HG03432 (cell line): ENCODE measurements at regions not wholly inside any gene's neighbourhood (a gene's known extent, or its start where the extent isn't known, plus 50 kb on each side); places are given as distances from the start of the nearest gene placed in this dataset.

Source experiments
- ATAC-seq: cut with Tn5 transposase; IDR thresholded peaks from one replicate; pipeline ENCODE4 v1.9.1; 2021; ENCODE audit warnings: mild to moderate bottlenecking, moderate library complexity; ENCODE audit not compliant: unreplicated experiment

DNA sequence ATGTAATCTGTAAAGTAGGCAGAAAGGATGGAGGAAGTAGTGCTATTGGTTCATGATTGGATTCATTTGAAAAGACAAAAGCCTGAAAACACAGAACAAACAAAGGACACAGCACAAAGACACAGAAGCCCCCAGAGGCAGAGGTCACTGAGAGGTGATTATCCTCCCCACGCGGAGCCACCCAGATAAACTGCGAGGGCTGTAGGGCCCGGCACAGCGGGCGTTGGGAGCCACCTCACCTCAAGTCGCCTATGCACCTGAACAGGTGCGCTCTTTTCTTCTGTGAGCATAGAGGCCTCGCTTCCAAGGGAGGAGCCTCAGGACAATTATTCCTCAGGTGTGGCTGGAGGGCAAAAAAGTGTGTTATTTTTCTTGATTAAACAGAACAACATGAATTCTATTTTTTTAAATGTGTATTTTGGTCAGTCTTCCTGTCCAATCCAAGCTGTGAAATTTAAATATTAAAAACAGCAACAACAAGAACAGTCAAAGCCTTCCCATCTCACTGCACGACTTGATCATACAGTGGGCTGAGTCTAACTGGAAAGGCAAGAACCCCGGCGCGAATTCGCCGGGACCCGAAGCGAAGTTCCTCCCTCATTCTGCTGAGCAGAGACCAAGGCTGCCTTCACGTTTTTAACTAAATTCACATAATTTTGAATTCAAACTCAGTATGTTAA lies 205.3 kb downstream of the THBS2 start:
- ATAC-seq = no peak

DNA sequence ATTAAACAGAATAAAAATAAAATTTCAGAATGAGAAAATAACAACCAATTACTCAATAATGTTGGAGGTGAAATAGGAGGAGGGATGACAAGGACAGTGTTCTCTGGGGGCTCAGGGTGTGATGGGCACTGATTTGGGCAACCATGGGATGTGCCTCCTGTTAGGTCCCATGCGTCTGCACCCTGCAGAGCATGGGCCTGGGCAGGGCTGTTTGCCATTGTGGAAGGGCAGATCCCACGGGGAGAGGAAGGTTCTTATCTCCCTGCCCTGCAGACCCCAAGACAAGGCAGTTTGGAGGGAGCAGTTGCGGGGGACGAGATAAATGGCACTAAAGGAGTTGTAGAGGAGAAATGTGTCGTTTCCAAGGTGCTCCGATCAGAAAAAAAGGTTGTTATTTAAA lies 206.3 kb downstream of the THBS2 start:
- ATAC-seq = no peak

DNA sequence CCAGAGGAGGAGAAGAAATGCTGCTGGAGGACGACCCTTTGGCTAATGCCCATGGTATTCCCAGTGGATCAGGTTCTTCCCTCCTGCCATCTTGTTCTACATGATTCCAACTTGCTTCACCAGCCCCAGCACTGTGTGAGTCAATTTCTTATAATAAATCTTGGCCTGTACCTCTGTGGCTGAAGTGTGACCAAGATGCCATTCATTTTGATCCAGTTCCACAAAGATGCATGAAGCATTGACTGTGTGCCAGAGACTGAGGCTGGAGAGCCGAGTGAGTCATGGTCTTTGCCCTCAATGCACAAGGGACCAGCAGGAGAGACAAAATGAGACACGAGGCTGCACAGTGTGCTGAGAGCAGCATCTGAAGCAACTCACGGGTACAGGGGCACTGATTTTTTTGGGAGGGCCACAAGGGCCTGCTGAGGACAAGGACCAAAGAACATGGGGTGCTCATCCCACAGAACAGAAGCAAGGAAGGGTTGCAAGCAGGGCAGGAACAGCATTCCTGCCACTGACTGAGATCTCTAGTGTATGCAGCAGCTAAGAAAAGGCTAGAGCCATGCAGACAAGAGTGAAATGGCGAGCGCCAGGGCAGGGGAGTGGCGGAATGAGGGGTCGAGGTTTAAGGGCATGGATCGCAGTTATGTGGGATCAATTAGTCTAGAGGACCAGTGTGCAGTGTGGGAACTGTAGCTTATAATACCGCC lies 207.0 kb downstream of the THBS2 start:
- ATAC-seq = no peak

DNA sequence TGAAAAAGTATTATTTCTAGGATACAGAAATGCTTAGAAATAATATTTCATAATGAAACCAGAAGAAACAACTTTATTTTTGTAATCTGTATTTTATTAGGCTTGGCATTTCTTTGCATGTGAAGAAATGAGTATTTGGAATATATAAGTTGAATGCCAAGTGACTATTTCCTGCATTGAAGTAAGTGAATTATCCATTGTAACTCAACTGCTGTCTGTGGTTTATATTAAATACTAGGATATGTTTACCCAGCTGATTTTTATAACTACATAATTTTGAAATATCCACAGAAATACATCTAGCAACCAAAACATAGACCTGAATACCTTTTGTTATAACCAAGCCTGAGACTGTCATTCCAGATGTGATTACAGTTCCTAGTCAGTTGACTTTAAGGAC lies 207.6 kb downstream of the THBS2 start:
- no peak for ATAC-seq

DNA sequence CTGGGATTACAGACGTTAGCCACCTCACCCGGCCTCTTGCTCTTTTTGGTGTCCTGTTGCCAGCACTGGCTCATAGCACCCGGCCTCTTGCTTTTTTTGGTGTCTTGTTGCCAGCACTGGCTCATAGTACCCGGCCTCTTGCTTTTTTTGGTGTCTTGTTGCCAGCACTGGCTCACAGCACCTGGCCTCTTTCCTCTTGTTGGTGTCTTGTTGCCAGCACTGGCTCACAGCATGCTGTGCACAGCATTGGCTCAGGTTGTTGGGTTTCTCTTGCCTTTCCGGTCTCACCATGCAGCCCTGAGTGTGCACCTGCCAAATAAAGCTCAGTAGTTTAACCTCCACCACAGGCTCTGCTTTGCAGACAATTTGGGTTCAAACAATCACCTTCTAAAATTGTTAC lies 208.2 kb downstream of the THBS2 start:
- ATAC-seq = no peak

DNA sequence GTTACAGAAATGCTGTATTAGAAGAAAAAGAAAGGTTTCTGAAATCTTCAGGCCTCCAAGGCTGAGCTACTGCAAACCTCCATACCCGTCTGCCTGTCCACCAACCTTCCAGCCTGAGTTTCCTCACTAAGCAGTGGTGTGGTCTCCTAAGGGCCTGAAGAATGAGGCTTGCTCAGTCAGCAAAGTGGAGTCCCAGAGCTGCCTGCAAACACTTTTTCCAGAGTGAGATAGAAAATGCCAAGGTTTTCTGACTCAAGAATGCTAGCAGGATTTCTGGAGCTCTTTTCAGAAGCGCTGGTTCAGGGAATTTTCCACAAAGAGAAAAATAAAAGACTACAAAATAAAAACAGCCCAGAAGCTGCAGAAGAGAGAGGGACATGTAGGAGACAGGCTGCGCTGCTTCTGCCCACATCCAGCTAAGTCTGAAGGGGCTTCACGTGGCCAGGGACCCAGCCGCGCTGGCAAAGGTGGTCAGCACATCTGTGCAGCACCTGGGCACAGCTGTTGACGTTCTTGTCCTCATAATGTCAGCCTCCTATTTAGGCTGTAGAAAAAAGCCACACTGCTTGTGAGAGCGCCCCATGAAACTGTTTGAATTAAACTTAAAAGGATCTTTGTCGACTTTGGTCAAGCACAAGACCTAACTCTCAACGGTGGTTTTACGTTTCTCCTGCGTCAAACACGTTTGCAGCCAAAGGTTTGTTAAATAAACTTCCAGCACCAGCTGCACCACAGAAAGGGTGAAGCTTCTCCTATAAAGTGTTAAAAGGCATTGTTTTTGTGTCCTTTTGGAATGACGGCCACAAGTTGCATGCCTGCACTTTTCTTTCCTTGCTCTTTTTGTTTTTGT lies 209.0 kb downstream of the THBS2 start:
- ATAC-seq = no peak

DNA sequence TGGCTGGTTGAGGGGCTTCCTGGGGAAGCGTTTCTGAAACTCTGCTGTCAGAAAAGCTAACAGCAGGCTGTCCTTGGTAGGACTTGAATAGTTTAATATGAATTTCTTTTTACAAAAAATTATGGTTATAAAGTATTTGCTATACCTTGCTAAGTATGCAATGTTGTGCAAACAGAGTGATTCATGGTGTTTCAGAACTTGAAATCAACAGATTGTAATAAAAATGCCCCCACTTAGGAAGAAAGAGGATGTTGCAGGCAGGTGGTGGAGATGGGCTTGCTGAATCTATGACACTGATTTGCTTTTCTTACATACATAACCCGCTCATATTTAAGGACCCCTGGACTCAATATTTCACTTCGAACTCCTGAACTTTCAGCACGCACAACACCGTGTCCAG lies 211.6 kb downstream of the THBS2 start:
- ATAC-seq = no peak

DNA sequence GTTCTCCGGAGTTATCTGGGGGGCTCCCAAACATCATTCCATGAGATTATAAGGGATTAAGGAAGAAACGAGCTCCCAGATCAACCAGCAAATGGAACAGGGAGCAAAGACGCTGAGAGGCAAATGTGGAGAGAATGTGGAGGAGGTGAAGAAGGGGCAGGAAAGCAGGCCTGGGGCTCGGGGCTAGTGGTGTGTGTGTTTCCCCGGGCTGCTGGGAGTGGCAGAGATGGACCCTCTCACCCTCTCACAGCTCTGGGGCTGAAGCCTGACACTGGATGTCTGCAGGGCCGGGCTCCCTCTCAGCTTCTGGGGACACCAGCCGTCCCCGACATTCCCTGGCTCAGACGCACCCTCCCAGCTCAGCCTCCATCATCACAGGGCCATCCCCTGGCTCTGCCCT lies 212.6 kb downstream of the THBS2 start:
- no peak for ATAC-seq

DNA sequence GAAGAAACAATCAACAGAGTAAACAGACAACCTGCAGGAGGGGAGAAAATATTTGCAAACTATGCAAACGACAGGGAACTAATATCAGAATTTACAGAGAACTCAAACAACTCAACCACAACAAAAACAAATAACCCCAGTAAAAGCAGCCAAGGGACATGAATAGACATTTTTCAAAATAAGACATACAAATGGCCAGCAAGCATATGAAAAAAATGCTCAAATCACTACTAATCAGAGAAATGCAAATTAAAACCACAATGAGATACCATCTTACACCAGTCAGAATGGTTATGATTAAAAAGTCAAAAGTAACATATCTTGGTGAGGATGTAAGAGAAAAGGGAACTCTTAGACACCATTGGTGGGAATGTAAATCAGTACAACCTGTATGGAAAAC lies 215.0 kb downstream of the THBS2 start:
- no peak for ATAC-seq

DNA sequence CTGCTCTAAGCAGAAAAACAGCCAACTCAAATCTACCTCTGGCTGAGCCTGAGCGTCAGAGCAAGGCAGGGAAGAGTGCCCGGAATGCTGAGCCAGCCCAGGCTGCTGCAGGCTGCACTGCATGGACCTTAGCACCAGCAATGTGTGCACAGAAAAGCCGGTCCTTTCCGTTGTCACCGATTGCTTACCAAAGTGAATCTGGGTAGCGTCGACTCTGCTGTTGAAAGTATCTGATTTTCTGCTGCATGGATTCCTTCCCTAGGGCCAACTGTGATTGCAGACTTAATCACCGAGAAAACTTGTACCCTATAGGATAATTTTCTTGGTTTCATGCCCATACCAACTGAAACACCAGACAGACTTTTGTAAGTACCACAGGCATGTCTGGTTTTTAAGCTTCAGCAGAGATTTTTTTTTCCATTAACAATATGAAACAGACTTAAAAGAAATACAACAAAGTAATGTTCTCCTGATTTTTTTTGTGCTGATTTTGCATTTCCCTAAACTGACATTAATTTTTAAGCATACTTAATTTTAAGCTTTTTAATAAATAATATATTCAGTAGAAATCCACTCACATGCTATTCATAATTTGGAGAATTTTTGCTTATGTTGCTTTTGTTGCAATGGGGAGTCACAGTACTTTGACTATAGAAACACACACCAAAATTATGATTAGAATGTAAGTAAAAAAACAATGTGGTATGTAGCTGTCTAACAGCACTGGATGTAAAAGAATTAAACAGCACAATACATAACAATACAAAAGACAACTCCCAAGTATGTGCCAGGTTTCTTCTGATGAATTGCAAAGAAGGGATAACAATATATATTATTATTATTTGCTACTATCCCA lies 218.0 kb downstream of the THBS2 start:
- ATAC-seq = no peak

DNA sequence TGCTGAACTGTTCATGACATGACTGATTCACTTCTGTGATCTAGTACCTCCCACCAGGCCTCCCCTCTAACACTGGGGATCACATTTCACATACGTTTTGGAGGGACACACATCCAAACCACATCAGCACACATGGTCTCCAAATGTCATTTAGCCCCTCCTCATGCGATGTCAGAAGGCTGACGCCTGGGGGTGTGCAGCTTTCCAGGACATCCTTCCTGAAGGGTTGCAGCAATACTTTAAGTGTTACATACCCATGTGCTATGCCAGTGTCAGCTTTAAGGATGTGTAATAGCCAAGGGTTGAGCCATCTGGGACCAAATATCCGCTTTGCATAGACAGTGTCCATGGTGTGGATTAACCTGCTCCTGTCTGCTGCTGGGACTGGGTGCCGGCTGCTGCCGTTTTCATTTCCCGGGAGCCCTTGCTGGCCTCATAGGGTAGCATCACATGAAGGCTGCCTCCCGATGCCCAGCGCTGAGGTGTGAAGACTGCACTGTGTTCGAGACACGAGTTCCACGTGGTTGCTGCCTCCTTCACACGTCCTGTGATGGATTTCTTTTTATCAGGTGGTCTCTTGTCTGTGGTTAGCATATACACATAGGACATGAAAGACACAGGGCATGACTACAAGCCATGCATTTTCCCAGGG lies 219.0 kb downstream of the THBS2 start:
- ATAC-seq = no peak

DNA sequence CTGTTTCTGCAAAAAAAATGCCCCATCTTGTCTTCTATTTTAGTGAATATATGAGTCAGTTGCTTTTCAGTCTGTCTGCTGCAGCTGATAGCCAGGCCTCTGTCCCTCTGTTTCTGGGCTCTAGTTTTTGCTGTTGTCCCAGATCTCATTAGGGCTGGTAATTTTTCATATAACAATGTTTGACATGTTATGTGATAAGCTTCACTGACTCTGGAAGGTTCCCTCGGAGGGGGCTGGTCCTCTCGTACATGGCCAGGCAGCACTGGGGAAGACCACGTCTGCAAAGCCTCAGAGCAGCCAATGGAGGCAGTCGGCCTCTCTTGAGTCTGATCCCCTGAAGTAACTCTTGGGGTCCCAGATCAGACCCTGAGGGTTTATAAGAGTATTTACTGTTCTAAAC lies 223.8 kb downstream of the THBS2 start:
- ATAC-seq = no peak

DNA sequence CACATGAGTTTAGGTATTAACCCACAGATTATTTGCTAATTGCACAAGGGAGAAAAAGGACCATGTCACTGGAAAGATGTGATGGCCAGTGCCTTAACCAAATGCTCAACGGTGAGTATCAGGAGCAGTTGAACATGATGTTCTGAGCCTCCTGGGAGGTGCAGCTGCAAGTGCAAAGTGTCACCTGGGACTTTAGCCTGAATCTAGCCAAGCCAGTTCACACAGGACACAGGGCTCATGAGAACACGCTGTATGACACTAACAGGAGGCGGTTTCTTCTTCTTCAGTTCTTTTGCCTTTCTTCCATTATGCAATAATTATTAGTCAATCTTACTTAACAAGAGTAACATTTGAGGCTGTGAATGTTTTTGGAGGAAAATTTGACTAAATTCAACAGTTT lies 225.3 kb downstream of the THBS2 start:
- no peak for ATAC-seq

DNA sequence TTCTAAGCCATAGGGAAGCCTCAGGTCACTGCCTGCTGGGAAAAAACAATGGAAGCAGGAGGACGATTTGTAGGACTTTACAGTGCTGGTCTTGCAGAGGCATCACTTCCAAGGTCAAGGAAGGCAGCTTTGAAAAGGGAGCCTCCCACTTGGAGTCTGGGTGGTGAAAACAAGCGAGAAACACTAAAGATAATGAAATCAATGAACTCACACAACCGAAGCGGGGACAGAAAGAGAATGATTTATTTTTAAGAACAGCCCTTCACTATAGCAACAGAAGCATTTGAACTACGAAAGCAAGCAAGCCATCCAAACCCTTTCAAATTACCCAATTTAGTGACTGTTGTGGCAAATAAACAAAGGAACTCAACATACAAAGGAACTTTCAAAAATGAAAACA lies 227.5 kb downstream of the THBS2 start:
- ATAC-seq = no peak

DNA sequence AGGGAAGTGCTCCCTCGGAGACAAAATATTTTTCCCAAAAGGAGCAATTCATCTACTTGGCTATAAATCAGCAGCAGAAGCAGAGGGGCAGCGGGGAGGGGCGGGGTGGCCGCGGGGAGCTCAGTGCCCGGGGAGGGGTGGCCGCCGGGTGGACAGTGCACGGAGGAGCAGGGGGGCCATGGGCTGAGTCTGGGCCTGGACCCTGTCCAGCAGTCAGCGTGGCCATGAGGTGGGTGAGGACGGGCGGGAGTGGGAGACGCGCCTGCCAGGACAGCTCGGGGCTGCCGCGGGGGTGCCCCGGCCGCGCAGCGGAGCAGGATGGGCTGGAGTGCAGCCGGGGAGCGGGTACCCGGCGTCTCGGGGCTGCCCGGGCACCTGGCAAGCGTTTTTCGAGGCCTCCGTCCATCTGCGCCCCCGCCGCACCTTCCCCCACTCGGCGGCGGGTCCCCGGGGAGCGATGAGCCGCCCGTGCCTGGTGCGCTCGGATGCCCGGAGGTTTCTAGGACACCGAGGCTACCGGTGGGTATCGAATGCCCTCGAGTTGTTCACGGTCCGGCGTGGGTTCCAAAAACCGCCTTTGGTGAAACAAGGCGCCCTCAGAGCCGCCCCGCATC lies 229.5 kb downstream of the THBS2 start:
- no peak for ATAC-seq

DNA sequence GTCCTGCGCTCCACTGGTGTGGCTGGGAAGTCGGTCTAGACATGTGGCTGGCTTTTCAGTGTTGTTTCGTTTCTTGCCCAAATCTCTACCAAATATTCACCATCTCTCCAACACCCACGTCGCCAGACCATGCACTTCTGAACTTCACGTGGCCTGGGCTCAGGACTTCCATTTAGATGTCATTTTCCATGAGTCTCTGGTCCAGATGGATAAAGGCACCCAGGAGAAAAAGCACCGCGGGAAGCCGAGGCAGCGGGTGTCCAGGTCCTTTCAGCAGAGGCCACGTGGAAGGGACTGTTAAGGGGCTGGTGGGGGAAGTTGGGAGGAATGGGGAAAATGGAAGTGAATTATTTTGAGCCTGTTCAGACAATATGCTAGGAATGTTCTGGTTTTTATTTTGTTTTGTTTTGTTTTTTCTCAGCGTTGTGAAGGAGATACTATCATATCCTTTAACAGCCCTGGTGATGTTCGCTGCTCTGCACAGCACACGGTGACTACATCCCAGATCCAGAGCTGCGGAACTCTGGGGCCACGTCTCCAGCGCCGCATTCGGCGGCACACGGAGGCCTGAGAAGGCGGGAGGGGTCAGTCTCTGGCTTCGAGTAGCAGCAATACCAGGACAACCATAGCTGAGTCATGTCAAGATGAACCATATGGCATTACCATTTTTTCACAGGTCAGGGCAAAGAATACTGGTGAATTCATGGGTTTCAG lies 230.3 kb downstream of the THBS2 start:
- ATAC-seq = no peak

DNA sequence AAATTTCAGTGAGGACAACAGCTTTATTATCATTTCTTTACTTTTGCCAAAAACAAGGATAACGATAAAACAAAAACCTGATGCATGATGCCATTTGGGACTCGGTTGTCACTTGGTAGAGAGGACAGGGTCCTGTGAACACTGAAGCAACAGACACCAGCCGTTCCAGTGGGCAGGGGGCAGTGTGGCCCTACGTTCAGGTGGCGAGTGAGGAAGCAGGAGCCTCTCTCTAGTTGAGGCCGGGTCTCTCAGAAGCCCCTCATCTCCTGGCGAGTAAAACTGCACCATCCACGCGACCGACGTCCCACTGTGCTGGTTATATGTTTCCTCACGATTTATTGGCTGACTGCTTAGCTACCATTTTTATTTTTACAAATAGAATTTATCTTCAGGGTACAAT lies 231.6 kb downstream of the THBS2 start:
- no peak for ATAC-seq

DNA sequence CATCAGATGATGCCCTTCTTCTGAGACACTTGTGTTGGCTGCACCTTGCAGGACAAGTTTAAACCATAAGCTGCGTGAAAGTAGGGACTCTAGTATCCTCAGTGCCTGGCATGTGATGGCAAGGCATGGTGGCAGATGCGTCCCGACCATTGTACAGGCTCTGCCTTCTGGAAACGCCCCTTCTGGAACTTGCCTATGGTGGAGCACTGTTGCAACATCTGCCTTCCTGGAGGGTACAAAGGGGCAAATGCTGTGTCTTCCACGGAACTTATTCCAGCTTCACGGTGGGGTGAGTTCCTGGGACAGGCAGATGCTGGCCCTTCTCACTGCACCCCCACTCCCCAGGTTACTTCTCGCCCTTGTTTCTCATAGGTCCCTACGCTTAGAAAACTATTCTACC lies 232.8 kb downstream of the THBS2 start:
- ATAC-seq = no peak

DNA sequence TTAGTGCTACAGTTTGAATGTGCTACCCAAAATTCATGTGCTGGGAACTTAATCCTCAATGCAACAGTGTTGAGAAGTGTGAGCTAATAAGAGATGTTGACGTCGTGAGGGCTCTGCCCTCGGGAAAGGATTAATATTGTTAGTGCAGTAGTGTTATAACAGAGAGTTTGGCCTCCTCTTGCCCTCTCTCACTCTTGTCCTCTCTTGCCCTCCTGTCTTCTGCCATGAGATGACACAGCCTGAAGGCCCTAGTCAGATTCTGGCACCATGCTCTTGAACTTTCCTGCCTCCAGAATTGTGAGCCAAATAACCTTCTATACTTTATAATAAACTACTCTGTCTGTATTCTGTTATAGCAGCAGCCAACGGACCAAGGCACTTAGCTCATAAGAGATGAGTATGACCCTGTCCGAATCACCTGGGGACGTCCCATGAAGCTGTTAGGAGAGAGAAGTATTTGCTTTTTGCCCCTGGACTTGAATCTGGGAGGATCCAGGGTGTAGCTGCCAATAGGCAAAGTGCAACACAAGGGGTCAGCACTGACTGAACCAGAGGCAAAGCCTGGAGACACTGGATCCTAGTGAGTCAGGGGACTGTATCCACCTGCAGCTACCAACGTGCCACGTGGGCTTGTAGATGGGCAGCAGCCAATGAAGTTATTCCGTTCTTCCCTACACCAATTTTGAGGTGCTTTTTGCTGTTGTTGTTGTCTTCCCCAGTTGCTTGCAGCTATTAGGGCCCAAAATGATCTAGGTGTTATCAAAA lies 233.7 kb downstream of the THBS2 start:
- ATAC-seq = no peak
